GM12892 (cell line): ENCODE measurements at regions not wholly inside any gene's neighbourhood (a gene's known extent, or its start where the extent isn't known, plus 50 kb on each side); places are given as distances from the start of the nearest gene placed in this dataset.

ENCODE experiments used
- POLR2AphosphoS5 ChIP-seq: IDR thresholded peaks from 2 replicates; pipeline ENCODE4 v1.6.1; 2011; ENCODE audit warnings: low read depth, low read length, control low read depth
- TAF1 ChIP-seq: IDR thresholded peaks from 2 replicates; pipeline ENCODE4 v1.6.1; 2011; ENCODE audit warnings: low read depth, mild to moderate bottlenecking, control low read depth, low read length, borderline replicate concordance

GRCh38 chrX:40439625-40440532 lies 140.9 kb upstream of the ATP6AP2 start:
- TF ChIP-seq POLR2AphosphoS5 (no peak), TAF1 (no peak)
